SK-N-SH treated with all-trans-retinoic acid at 6 μM for 48 hours (cell line): ENCODE measurements at regions not wholly inside any gene's neighbourhood (a gene's known extent, or its start where the extent isn't known, plus 50 kb on each side); places are given as distances from the start of the nearest gene placed in this dataset.

ENCODE experiments used
- ARNTL ChIP-seq: fragments of 450-650 bp; formaldehyde crosslinking; IDR thresholded peaks from 2 replicates; pipeline ENCODE4 v1.5.0; 2020; ENCODE audit warnings: low read depth, mild to moderate bottlenecking, moderate library complexity, borderline replicate concordance
- BACH2 ChIP-seq: fragments of 250-450 bp; sonication (Bioruptor Pico); IDR thresholded peaks from 2 replicates; pipeline ENCODE4 v1.9.0; 2021; ENCODE audit warnings: mild to moderate bottlenecking, borderline replicate concordance
- ISL1 ChIP-seq: fragments of 250-450 bp; sonication (Bioruptor Pico); IDR thresholded peaks from 2 replicates; pipeline ENCODE4 v2.1.2; 2022; ENCODE audit warnings: mild to moderate bottlenecking, moderate library complexity
- PPARA ChIP-seq: fragments of 250-450 bp; sonication (Bioruptor Pico); IDR thresholded peaks from 2 replicates; pipeline ENCODE4 v1.5.0; 2020; ENCODE audit warnings: mild to moderate bottlenecking, borderline replicate concordance
- ZFP3 ChIP-seq: fragments of 250-450 bp; sonication (Bioruptor Pico); IDR thresholded peaks from 2 replicates; pipeline ENCODE4 v1.5.0; 2020; ENCODE audit warnings: mild to moderate bottlenecking, moderate library complexity
- ZFP30 ChIP-seq: fragments of 450-650 bp; formaldehyde crosslinking; IDR thresholded peaks from 2 replicates; pipeline ENCODE4 v1.5.0; 2022; ENCODE audit warnings: mild to moderate bottlenecking, moderate library complexity
- ZNF565 ChIP-seq: fragments of 450-650 bp; formaldehyde crosslinking; conservative IDR thresholded peaks from 2 replicates; pipeline ENCODE4 v1.5.0; 2020; ENCODE audit warnings: low read depth, mild to moderate bottlenecking, moderate library complexity
- ZNF8 ChIP-seq: fragments of 450-650 bp; formaldehyde crosslinking; IDR thresholded peaks from 2 replicates; pipeline ENCODE4 v1.5.0; 2020; ENCODE audit warnings: mild to moderate bottlenecking, moderate library complexity
- TF ChIP-seq, protein P1 (sequence below): fragments of 250-450 bp; sonication (Bioruptor Pico); IDR thresholded peaks from 2 replicates; pipeline ENCODE4 v1.8.0; 2020; ENCODE audit warnings: mild to moderate bottlenecking, moderate library complexity, borderline replicate concordance

DNA sequence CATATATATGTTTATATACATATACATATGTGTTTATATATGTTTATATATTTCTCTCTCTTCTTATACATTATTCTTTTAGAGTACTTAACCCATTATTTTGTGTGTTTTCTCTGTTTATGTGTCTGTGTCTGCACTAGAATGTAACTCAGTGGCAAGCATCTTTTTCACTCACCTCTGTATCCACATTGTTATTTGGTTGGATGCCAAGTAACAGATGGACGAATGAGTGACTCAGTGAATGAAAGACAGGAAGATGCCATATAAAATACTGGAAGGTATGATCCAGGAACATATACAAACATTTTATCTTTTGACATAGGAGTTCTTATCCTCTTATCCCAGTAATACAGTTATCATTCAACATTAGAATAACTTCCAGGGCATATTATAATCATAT, 684.8 kb downstream of the RNF144A start:
- TF ChIP-seq ISL1 (0 out of 2 replicates have a peak, but pooled peaks have one; percentile 7), ZNF565 (CRISPR knock-in tag) (no peak), PPARA (CRISPR knock-in tag) (no peak), ARNTL (CRISPR knock-in tag) (no peak), ZFP30 (CRISPR knock-in tag) (no peak), ZNF8 (CRISPR knock-in tag) (no peak), BACH2 (no peak), ZFP3 (CRISPR knock-in tag) (no peak)
- TF ChIP-seq, protein P1, sequence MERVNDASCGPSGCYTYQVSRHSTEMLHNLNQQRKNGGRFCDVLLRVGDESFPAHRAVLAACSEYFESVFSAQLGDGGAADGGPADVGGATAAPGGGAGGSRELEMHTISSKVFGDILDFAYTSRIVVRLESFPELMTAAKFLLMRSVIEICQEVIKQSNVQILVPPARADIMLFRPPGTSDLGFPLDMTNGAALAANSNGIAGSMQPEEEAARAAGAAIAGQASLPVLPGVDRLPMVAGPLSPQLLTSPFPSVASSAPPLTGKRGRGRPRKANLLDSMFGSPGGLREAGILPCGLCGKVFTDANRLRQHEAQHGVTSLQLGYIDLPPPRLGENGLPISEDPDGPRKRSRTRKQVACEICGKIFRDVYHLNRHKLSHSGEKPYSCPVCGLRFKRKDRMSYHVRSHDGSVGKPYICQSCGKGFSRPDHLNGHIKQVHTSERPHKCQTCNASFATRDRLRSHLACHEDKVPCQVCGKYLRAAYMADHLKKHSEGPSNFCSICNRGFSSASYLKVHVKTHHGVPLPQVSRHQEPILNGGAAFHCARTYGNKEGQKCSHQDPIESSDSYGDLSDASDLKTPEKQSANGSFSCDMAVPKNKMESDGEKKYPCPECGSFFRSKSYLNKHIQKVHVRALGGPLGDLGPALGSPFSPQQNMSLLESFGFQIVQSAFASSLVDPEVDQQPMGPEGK (CRISPR knock-in tag) = no peak
